HCT116 (cell line): ENCODE measurements at regions not wholly inside any gene's neighbourhood (a gene's known extent, or its start where the extent isn't known, plus 50 kb on each side); places are given as distances from the start of the nearest gene placed in this dataset.

Source experiments
- ATAC-seq: fragments of 200-7000 bp; cut with Tn5 transposase; 2 replicates; pipeline ENCODE4 v1.9.1; 2020; ENCODE audit warnings: mild to moderate bottlenecking, moderate library complexity
- BruUV-seq: library from RNA; stranded (reverse); fragments of 400-500 nt; replicated peaks from 2 replicates; lab custom pipeline; 2021; lab: Mats Ljungman, UMichigan
- CTCF ChIA-PET: fragments of 300-600 bp; sonication (Branson Sonifier 250); formaldehyde crosslinking; loops from one replicate; lab custom pipeline; 2021; ENCODE audit warnings: antibody characterized with exemption; lab: Charles Lee
- POLR2A ChIA-PET: fragments of 300-600, 350-600 bp; sonication (Branson Sonifier 250); formaldehyde crosslinking; loops from one replicate; lab custom pipeline; 2021; ENCODE audit warnings: antibody characterized with exemption; lab: Charles Lee
- RAD21 ChIA-PET, 2 experiments: fragments of 300-600 bp; sonication (Branson Sonifier 250); formaldehyde crosslinking; loops; one replicate each; lab custom pipeline; 2023; ENCODE audit warnings: low total read pairs in 2 of 2; ENCODE audit not compliant: uncharacterized antibody in 2 of 2, unreplicated experiment in 2 of 2, low non-redundant PET in 1 of 2; lab: Charles Lee
- DNase-seq: peaks from one replicate; pipeline ENCODE4 v3.0.0-alpha.2; 2010; ENCODE audit warnings: low read depth, low spot score
- H2AFZ ChIP-seq: fragments of 200-600 bp; shearing (Covaris generic), sonication (generic); 2 replicates; pipeline ENCODE4 v1.6.1; 2017; ENCODE audit warnings: low read depth, mixed run types, mixed read lengths, antibody characterized with exemption, low read length; ENCODE audit not compliant: poor library complexity, severe bottlenecking
- H3K27ac ChIP-seq: 2 replicates; pipeline ENCODE4 v1.5.1; 2012; ENCODE audit warnings: low read depth, low read length
- H3K27me3 ChIP-seq: fragments of 200-600 bp; sonication (generic); 2 replicates; pipeline ENCODE4 v1.6.1; 2016; ENCODE audit warnings: mixed run types, low read length, mixed read lengths; ENCODE audit not compliant: insufficient read depth
- H3K36me3 ChIP-seq, 2 experiments: fragments of 200-500 bp in 1 of 2; fragments of 200-600 bp in 1 of 2; sonication (Bioruptor generic) in 1 of 2; sonication (generic) in 1 of 2; 2 replicates each; pipeline versions ENCODE4 v1.5.1 to v1.6.1; 2014 to 2016; ENCODE audit warnings: low read length in 2 of 2, inconsistent platforms in 1 of 2, mixed read lengths in 1 of 2, mixed run types in 1 of 2; ENCODE audit not compliant: insufficient read depth in 2 of 2, control insufficient read depth in 1 of 2
- H3K4me1 ChIP-seq, 2 experiments: fragments of 200-600 bp in 1 of 2; sonication (generic) in 1 of 2; 2 replicates each; pipeline versions ENCODE4 v1.5.1 to v1.6.1; 2012 to 2017; ENCODE audit warnings: low read length in 2 of 2, inconsistent platforms in 1 of 2, mild to moderate bottlenecking in 1 of 2, mixed read lengths in 1 of 2, mixed run types in 1 of 2, moderate library complexity in 1 of 2; ENCODE audit not compliant: insufficient read depth in 2 of 2, control insufficient read depth in 1 of 2
- H3K4me2 ChIP-seq: fragments of 200-600 bp; sonication (generic); 2 replicates; pipeline ENCODE4 v1.6.1; 2017; ENCODE audit warnings: mixed run types, low read length, mixed read lengths
- H3K4me3 ChIP-seq, 2 experiments: fragments of 200-600 bp in 1 of 2; sonication (generic) in 1 of 2; replicated peaks in 1 of 2; 2 replicates each; pipeline ENCODE4 v1.5.1; 2011 to 2016; ENCODE audit warnings: low read length in 2 of 2, control low read depth in 1 of 2, low read depth in 1 of 2, mild to moderate bottlenecking in 1 of 2, mixed read lengths in 1 of 2, mixed run types in 1 of 2
- H3K79me2 ChIP-seq: fragments of 200-600 bp; sonication (generic); 2 replicates; pipeline ENCODE4 v1.6.1; 2017; ENCODE audit warnings: mild to moderate bottlenecking, mixed run types, low read length, moderate library complexity, mixed read lengths; ENCODE audit not compliant: insufficient read depth
- H3K9ac ChIP-seq: fragments of 200-600 bp; sonication (generic); 2 replicates; pipeline ENCODE4 v1.6.1; 2016; ENCODE audit warnings: low read length, mixed read lengths
- H3K9me2 ChIP-seq: fragments of 200-600 bp; sonication (generic), shearing (Covaris generic); 2 replicates; pipeline ENCODE4 v1.6.1; 2017; ENCODE audit warnings: mixed run types, mild to moderate bottlenecking, moderate library complexity; ENCODE audit not compliant: insufficient read depth
- H3K9me3 ChIP-seq, 2 experiments: fragments of 200-500 bp in 1 of 2; fragments of 200-600 bp in 1 of 2; sonication (Bioruptor generic) in 1 of 2; sonication (generic) in 1 of 2; 2 replicates each; pipeline ENCODE4 v1.6.1; 2014 to 2017; ENCODE audit warnings: low read length in 2 of 2, mixed read lengths in 2 of 2, inconsistent platforms in 1 of 2, low read depth in 1 of 2, mild to moderate bottlenecking in 1 of 2, mixed run types in 1 of 2, moderate library complexity in 1 of 2; ENCODE audit not compliant: control insufficient read depth in 1 of 2, insufficient read depth in 1 of 2
- H4K20me1 ChIP-seq: fragments of 200-600 bp; sonication (generic), shearing (Covaris generic); 2 replicates; pipeline ENCODE4 v1.6.1; 2017; ENCODE audit warnings: mixed run types, mild to moderate bottlenecking, moderate library complexity; ENCODE audit not compliant: insufficient read depth
- CBX3 ChIP-seq: IDR thresholded peaks from 2 replicates; pipeline ENCODE4 v1.6.1; 2012; ENCODE audit warnings: low read depth
- EGR1 ChIP-seq: IDR thresholded peaks from 2 replicates; pipeline ENCODE4 v1.6.1; 2012; ENCODE audit warnings: low read depth
- ELF1 ChIP-seq: IDR thresholded peaks from 2 replicates; pipeline ENCODE4 v1.6.1; 2012; ENCODE audit warnings: low read depth, borderline replicate concordance
- FOSL1 ChIP-seq: IDR thresholded peaks from 2 replicates; pipeline ENCODE4 v1.6.1; 2012; ENCODE audit warnings: low read depth
- POLR2A ChIP-seq: IDR thresholded peaks from 2 replicates; pipeline ENCODE4 v1.7.0; 2011; ENCODE audit warnings: borderline replicate concordance; ENCODE audit not compliant: insufficient read depth, insufficient read length; ENCODE audit errors: extremely low read depth
- POLR2AphosphoS5 ChIP-seq: IDR thresholded peaks from 2 replicates; pipeline ENCODE4 v1.6.1; 2011; ENCODE audit warnings: mild to moderate bottlenecking, low read depth, low read length, moderate library complexity
- SIN3A ChIP-seq: IDR thresholded peaks from 2 replicates; pipeline ENCODE4 v1.6.1; 2012; ENCODE audit warnings: low read depth
- SP1 ChIP-seq: IDR thresholded peaks from 2 replicates; pipeline ENCODE4 v1.6.1; 2012; ENCODE audit warnings: low read depth
- SRF ChIP-seq: IDR thresholded peaks from 2 replicates; pipeline ENCODE4 v1.6.1; 2012; ENCODE audit warnings: low read depth
- YY1 ChIP-seq: IDR thresholded peaks from 2 replicates; pipeline ENCODE4 v1.6.1; 2011; ENCODE audit warnings: low read length, low read depth, moderate library complexity, mild to moderate bottlenecking; ENCODE audit not compliant: insufficient replicate concordance; ENCODE audit errors: extremely low read depth
- ZFX ChIP-seq: fragments of 450-650 bp; IDR thresholded peaks from 2 replicates; pipeline ENCODE4 v1.6.1; 2017
- ZNF274 ChIP-seq: fragments of 200-500 bp; sonication (Bioruptor generic); IDR thresholded peaks from 2 replicates; pipeline ENCODE4 v1.6.1; 2014; ENCODE audit warnings: mild to moderate bottlenecking, low read depth, low read length, inconsistent platforms
- intact Hi-C: fragments of 100-400 bp; cut with micrococcal nuclease; formaldehyde crosslinking; loops from 2 replicates; pipeline ENCODE4 v1.10.0; 2022
- TF ChIP-seq, protein P1 (sequence below): IDR thresholded peaks from 2 replicates; pipeline ENCODE4 v1.6.1; 2011; ENCODE audit warnings: mild to moderate bottlenecking, low read length, moderate library complexity; ENCODE audit not compliant: insufficient replicate concordance; ENCODE audit errors: extremely low read depth
- TF ChIP-seq, protein P2 (sequence below): IDR thresholded peaks from 2 replicates; pipeline ENCODE4 v1.6.1; 2012

DNA sequence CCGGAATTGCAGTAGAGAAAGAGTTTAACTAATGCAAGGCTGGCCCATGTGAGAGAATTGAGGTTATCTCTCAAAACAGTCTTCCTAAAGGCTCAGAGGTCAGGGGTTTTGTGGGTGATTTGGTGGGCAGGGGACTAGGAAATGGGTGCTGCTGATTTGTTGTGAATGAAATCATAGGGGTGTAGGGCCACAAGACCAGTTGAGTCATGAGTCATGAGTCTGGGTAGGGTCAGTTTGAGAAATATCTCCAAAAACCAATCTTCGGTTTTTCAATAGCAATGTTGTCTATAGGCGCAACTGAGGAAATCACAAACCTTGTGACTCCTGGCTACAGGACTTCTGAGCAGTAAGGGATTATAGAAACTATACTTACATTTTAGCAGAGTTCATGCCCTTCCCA lies 460.0 kb upstream of the NRP1 start:
- RAD21 ChIA-PET, result no interaction called here
- H2AFZ ChIP-seq, result no peak overlapping the region
- intact Hi-C loops, result no loop called here

More for the DNA sequence above, 460.0 kb upstream of the NRP1 start:
- H3K4me3 ChIP-seq, result no peak overlapping the region
- H4K20me1 ChIP-seq, result no peaks in the 10 kb centered on the region
- no peaks in the 10 kb centered on the region for H3K79me2 ChIP-seq
- DNase-seq (no peak), ATAC-seq (no peak)
- no peak overlapping the region for H3K27ac ChIP-seq
- no TSS peak for BruUV-seq
- H3K9me3 ChIP-seq, result no peaks in the 10 kb centered on the region
- TF ChIP-seq ZFX (no peak), POLR2A (no peak), FOSL1 (no peak), SIN3A (no peak), POLR2AphosphoS5 (no peak), SRF (no peak), EGR1 (no peak), ZNF274 (no peak), SP1 (no peak), ELF1 (no peak), CBX3 (no peak), YY1 (no peak)
- TF ChIP-seq, protein P1, sequence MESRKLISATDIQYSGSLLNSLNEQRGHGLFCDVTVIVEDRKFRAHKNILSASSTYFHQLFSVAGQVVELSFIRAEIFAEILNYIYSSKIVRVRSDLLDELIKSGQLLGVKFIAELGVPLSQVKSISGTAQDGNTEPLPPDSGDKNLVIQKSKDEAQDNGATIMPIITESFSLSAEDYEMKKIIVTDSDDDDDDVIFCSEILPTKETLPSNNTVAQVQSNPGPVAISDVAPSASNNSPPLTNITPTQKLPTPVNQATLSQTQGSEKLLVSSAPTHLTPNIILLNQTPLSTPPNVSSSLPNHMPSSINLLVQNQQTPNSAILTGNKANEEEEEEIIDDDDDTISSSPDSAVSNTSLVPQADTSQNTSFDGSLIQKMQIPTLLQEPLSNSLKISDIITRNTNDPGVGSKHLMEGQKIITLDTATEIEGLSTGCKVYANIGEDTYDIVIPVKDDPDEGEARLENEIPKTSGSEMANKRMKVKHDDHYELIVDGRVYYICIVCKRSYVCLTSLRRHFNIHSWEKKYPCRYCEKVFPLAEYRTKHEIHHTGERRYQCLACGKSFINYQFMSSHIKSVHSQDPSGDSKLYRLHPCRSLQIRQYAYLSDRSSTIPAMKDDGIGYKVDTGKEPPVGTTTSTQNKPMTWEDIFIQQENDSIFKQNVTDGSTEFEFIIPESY, result no peak
- TF ChIP-seq, protein P2, sequence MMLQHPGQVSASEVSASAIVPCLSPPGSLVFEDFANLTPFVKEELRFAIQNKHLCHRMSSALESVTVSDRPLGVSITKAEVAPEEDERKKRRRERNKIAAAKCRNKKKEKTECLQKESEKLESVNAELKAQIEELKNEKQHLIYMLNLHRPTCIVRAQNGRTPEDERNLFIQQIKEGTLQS, result no peak
- H3K4me2 ChIP-seq, result no peak overlapping the region
- no peaks in the 10 kb centered on the region for H3K27me3 ChIP-seq
- ChIA-PET POLR2A (no interaction called here), CTCF (no interaction called here)
- H3K9ac ChIP-seq, result no peak overlapping the region
- no peaks in the 10 kb centered on the region for H3K9me2 ChIP-seq
- H3K36me3 ChIP-seq, result no peaks in the 10 kb centered on the region
- no peaks in the 10 kb centered on the region for H3K4me1 ChIP-seq
